OCI-LY7 (cell line): ENCODE measurements at regions not wholly inside any gene's neighbourhood (a gene's known extent, or its start where the extent isn't known, plus 50 kb on each side); places are given as distances from the start of the nearest gene placed in this dataset.

ENCODE experiments used
- BruUV-seq: library from RNA; stranded (reverse); fragments of 400-500 nt; replicated peaks from 2 replicates; lab custom pipeline; 2021; lab: Mats Ljungman, UMichigan
- CTCF ChIA-PET: fragments of 300-600 bp; sonication (Branson Sonifier 250); formaldehyde crosslinking; loops from one replicate; lab custom pipeline; 2022; ENCODE audit warnings: antibody characterized with exemption; ENCODE audit not compliant: unreplicated experiment; lab: Charles Lee
- POLR2A ChIA-PET: fragments of 300-600 bp; sonication (Branson Sonifier 250); formaldehyde crosslinking; loops from one replicate; lab custom pipeline; 2022; ENCODE audit warnings: antibody characterized with exemption; lab: Charles Lee
- DNase-seq: peaks from one replicate; pipeline ENCODE4 v3.0.0-alpha.2; 2015; ENCODE audit warnings: low spot score
- H2AFZ ChIP-seq: fragments of 200-600 bp; sonication (generic), shearing (Covaris generic); 2 replicates; pipeline ENCODE4 v1.6.1; 2014; ENCODE audit warnings: mild to moderate bottlenecking, antibody characterized with exemption, low read length, moderate library complexity
- H3K27ac ChIP-seq: fragments of 200-600 bp; sonication (generic); 2 replicates; pipeline ENCODE4 v1.5.1; 2014; ENCODE audit warnings: mixed run types, low read depth, mild to moderate bottlenecking, moderate library complexity, low read length, inconsistent platforms; ENCODE audit not compliant: poor library complexity, severe bottlenecking
- H3K36me3 ChIP-seq: fragments of 200-600 bp; sonication (generic); 2 replicates; pipeline ENCODE4 v1.6.1; 2014; ENCODE audit warnings: mild to moderate bottlenecking, antibody characterized with exemption, low read length, moderate library complexity, mixed read lengths; ENCODE audit not compliant: insufficient read depth
- H3K4me1 ChIP-seq: fragments of 200-600 bp; sonication (generic); 2 replicates; pipeline ENCODE4 v1.5.1; 2014; ENCODE audit warnings: mild to moderate bottlenecking, low read length; ENCODE audit not compliant: insufficient read depth, poor library complexity, severe bottlenecking
- H3K4me2 ChIP-seq: fragments of 200-600 bp; sonication (generic); 2 replicates; pipeline ENCODE4 v1.6.1; 2014; ENCODE audit warnings: mild to moderate bottlenecking, low read length
- H3K4me3 ChIP-seq: fragments of 200-600 bp; sonication (generic); 2 replicates; pipeline ENCODE4 v1.5.1; 2014; ENCODE audit warnings: mild to moderate bottlenecking, low read depth, low read length; ENCODE audit not compliant: poor library complexity, severe bottlenecking
- H3K79me2 ChIP-seq: fragments of 200-600 bp; sonication (generic); 2 replicates; pipeline ENCODE4 v1.6.1; 2016; ENCODE audit warnings: low read depth, mild to moderate bottlenecking, low read length, moderate library complexity, mixed read lengths; ENCODE audit not compliant: insufficient read depth
- H3K9me2 ChIP-seq: fragments of 200-600 bp; sonication (generic); 2 replicates; pipeline ENCODE4 v1.6.1; 2016; ENCODE audit warnings: mild to moderate bottlenecking, low read length, mixed read lengths; ENCODE audit not compliant: insufficient read depth
- H3K9me3 ChIP-seq: fragments of 200-600 bp; sonication (generic); 2 replicates; pipeline ENCODE4 v1.6.1; 2014; ENCODE audit warnings: mild to moderate bottlenecking, mixed run types, low read length, mixed read lengths
- H4K20me1 ChIP-seq: fragments of 200-600 bp; sonication (generic); 2 replicates; pipeline ENCODE4 v1.6.1; 2014; ENCODE audit warnings: mild to moderate bottlenecking, antibody characterized with exemption, low read length, moderate library complexity, mixed read lengths; ENCODE audit not compliant: insufficient read depth
- EZH2phosphoT487 ChIP-seq: fragments of 200-600 bp; sonication (generic); IDR thresholded peaks from 2 replicates; pipeline ENCODE4 v1.6.1; 2018; ENCODE audit warnings: low read depth, borderline replicate concordance, mild to moderate bottlenecking, mixed run types, antibody characterized with exemption, low read length, moderate library complexity, mixed read lengths
- intact Hi-C: fragments of 100-400 bp; cut with micrococcal nuclease; formaldehyde crosslinking; loops from one replicate; pipeline ENCODE4 v1.10.0; 2022; ENCODE audit not compliant: unreplicated experiment
- TF ChIP-seq, protein P1 (sequence below): fragments of 200-600 bp; sonication (generic); conservative IDR thresholded peaks from 2 replicates; pipeline ENCODE4 v1.5.1; 2014; ENCODE audit warnings: mild to moderate bottlenecking, antibody characterized with exemption, low read length, moderate library complexity, mixed read lengths

DNA sequence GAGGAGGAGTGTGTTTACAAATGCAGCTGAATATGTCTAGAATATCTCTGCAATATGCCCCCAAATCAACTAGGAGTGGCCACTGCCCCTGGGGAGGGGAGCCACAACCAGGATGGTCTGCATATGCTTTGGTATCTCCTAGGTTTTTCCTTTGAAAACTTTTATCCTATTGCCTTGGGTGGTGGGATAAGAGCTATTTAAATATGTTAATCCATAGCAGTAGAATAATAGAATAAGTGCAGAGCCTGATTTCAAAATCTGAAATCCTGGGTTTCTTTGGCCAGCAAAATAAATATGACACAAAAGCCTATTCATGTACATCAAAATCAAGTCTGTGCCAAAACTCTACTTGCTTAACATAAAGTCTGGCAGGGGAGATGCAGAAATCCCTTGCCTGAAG lies 79.6 kb upstream of the FGFR2 start:
- Histone ChIP-seq H3K79me2 (no peaks in the 10 kb centered on the region), H3K36me3 (no peaks in the 10 kb centered on the region), H3K27ac (no peak overlapping the region), H3K9me3 (no peaks in the 10 kb centered on the region), H4K20me1 (no peaks in the 10 kb centered on the region), H2AFZ (no peak overlapping the region), H3K9me2 (no peaks in the 10 kb centered on the region), H3K4me2 (no peak overlapping the region), H3K4me1 (no peaks in the 10 kb centered on the region), H3K4me3 (no peak overlapping the region)
- POLR2A ChIA-PET = no interaction called here
- no peak for DNase-seq
- intact Hi-C loops = no loop called here
- CTCF ChIA-PET = no interaction called here
- BruUV-seq = no TSS peak
- TF ChIP-seq EZH2phosphoT487 = no peak
- TF ChIP-seq, protein P1, sequence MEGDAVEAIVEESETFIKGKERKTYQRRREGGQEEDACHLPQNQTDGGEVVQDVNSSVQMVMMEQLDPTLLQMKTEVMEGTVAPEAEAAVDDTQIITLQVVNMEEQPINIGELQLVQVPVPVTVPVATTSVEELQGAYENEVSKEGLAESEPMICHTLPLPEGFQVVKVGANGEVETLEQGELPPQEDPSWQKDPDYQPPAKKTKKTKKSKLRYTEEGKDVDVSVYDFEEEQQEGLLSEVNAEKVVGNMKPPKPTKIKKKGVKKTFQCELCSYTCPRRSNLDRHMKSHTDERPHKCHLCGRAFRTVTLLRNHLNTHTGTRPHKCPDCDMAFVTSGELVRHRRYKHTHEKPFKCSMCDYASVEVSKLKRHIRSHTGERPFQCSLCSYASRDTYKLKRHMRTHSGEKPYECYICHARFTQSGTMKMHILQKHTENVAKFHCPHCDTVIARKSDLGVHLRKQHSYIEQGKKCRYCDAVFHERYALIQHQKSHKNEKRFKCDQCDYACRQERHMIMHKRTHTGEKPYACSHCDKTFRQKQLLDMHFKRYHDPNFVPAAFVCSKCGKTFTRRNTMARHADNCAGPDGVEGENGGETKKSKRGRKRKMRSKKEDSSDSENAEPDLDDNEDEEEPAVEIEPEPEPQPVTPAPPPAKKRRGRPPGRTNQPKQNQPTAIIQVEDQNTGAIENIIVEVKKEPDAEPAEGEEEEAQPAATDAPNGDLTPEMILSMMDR = no peak

DNA sequence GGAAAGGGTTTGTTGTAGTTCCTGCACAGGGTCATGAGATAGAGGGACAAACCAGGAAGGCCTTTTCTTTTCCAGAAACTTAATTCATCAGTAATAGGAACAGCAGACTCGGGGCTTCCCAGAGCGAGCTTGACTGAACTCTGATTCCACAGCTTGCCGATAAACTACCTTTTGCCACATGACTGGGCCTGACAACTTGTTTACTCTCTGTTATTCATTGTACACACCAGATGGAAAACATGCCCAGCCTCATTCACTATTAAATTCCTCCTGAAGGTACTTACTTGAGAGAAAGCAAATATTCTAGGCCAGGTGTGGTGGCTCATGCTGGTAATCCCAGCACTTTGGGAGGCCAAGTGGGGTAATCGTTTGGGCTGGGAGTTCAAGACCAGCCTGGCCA lies 77.1 kb upstream of the FGFR2 start:
- Histone ChIP-seq H3K79me2 (no peaks in the 10 kb centered on the region), H3K9me2 (no peaks in the 10 kb centered on the region), H3K9me3 (no peaks in the 10 kb centered on the region), H3K4me1 (no peaks in the 10 kb centered on the region), H3K4me2 (no peak overlapping the region), H3K4me3 (no peak overlapping the region), H4K20me1 (no peaks in the 10 kb centered on the region), H3K36me3 (no peaks in the 10 kb centered on the region), H2AFZ (no peak overlapping the region), H3K27ac (no peak overlapping the region)
- TF ChIP-seq, protein P1 = no peak
- no peak for DNase-seq
- ChIA-PET CTCF (no interaction called here), POLR2A (no interaction called here)
- BruUV-seq = no TSS peak
- intact Hi-C loops = no loop called here

DNA sequence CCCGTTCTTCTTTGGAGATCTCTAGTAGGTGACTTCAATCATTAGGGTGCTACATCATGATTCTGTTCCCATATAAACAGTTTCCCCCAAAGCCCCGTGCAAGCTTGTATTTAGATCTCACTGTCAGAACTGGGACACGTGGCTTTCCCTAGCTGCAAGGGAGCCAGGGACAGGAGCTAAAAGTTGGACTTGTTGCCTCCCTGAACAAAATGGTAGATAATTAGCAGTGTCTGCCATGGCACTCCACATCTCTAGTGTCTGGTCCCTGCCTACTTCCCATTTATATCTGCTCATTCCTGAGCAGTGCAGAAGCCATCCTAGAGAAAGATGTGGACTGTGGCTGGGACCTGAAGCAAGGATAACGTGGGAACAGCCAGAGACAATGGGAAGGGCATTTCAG lies 76.6 kb upstream of the FGFR2 start:
- TF ChIP-seq, protein P1 = no peak
- Histone ChIP-seq H3K36me3 (no peaks in the 10 kb centered on the region), H3K27ac (no peak overlapping the region), H4K20me1 (no peaks in the 10 kb centered on the region), H3K4me2 (no peak overlapping the region), H3K9me3 (no peaks in the 10 kb centered on the region), H2AFZ (no peak overlapping the region), H3K79me2 (no peaks in the 10 kb centered on the region), H3K4me1 (no peaks in the 10 kb centered on the region), H3K9me2 (no peaks in the 10 kb centered on the region), H3K4me3 (no peak overlapping the region)
- ChIA-PET CTCF (no interaction called here), POLR2A (no interaction called here)
- DNase-seq = no peak
- intact Hi-C loops = no loop called here
- BruUV-seq = no TSS peak
